Neuronal stem cell (in vitro differentiated cells): ENCODE measurements at regions not wholly inside any gene's neighbourhood (a gene's known extent, or its start where the extent isn't known, plus 50 kb on each side); places are given as distances from the start of the nearest gene placed in this dataset.

ENCODE experiments used
- DNase-seq: peaks from one replicate; pipeline ENCODE4 v3.0.0-alpha.2; 2013; ENCODE audit warnings: low spot score
- H2AFZ ChIP-seq: one replicate; pipeline ENCODE4 v1.6.1; 2013; ENCODE audit warnings: mild to moderate bottlenecking, low read length, inconsistent platforms
- H2AK5ac ChIP-seq: 2 replicates; pipeline ENCODE4 v1.6.1; 2013; ENCODE audit warnings: low read depth, mild to moderate bottlenecking, inconsistent platforms, low read length, moderate library complexity, mixed read lengths
- H2BK120ac ChIP-seq: 2 replicates; pipeline ENCODE4 v1.6.1; 2013; ENCODE audit warnings: low read depth, mild to moderate bottlenecking, inconsistent platforms, low read length, moderate library complexity, mixed read lengths
- H2BK12ac ChIP-seq: one replicate; pipeline ENCODE4 v1.6.1; 2013; ENCODE audit warnings: low read length, inconsistent platforms
- H2BK15ac ChIP-seq: 2 replicates; pipeline ENCODE4 v1.6.1; 2013; ENCODE audit warnings: mild to moderate bottlenecking, low read length, inconsistent platforms, mixed read lengths
- H2BK5ac ChIP-seq: one replicate; pipeline ENCODE4 v1.6.1; 2013; ENCODE audit warnings: inconsistent platforms, mild to moderate bottlenecking, low read length, moderate library complexity
- H3K14ac ChIP-seq: one replicate; pipeline ENCODE4 v1.6.1; 2013; ENCODE audit warnings: low read length, inconsistent platforms
- H3K18ac ChIP-seq: 2 replicates; pipeline ENCODE4 v1.6.1; 2013; ENCODE audit warnings: low read length, inconsistent platforms
- H3K23ac ChIP-seq: 2 replicates; pipeline ENCODE4 v1.6.1; 2013; ENCODE audit warnings: low read depth, mild to moderate bottlenecking, mixed read lengths, low read length, inconsistent platforms; ENCODE audit not compliant: poor library complexity
- H3K27ac ChIP-seq: replicated peaks from 3 replicates; pipeline ENCODE4 v1.5.1; 2013; ENCODE audit warnings: low read length, inconsistent platforms
- H3K27me3 ChIP-seq, 3 experiments: 2 replicates each; pipeline ENCODE4 v1.6.1; 2013; ENCODE audit warnings: low read length in 3 of 3, mild to moderate bottlenecking in 2 of 3, inconsistent platforms in 1 of 3, low read depth in 1 of 3, mixed read lengths in 1 of 3, moderate library complexity in 1 of 3; ENCODE audit not compliant: control insufficient read depth in 3 of 3, insufficient read depth in 3 of 3
- H3K36me3 ChIP-seq, 2 donors: replicated peaks in 1 of 2; 2 replicates each; pipeline ENCODE4 v1.6.1; 2013; ENCODE audit warnings: low read length in 2 of 2; ENCODE audit not compliant: control insufficient read depth in 2 of 2, insufficient read depth in 2 of 2
- H3K4ac ChIP-seq: 2 replicates; pipeline ENCODE4 v1.6.1; 2013; ENCODE audit warnings: inconsistent platforms, mild to moderate bottlenecking, low read length, moderate library complexity
- H3K4me1 ChIP-seq, 2 donors: 1 replicate in 1 of 2; 2 replicates in 1 of 2; pipeline ENCODE4 v1.6.1; 2013; ENCODE audit warnings: low read length in 2 of 2, low read depth in 1 of 2; ENCODE audit not compliant: control insufficient read depth in 2 of 2, insufficient read depth in 1 of 2
- H3K4me2 ChIP-seq: one replicate; pipeline ENCODE4 v1.6.1; 2013; ENCODE audit warnings: mild to moderate bottlenecking, low read length, inconsistent platforms; ENCODE audit not compliant: insufficient read depth, poor library complexity, severe bottlenecking
- H3K4me3 ChIP-seq, 2 donors: 2 replicates each; pipeline ENCODE4 v1.5.1; 2013; ENCODE audit warnings: low read length in 2 of 2, mild to moderate bottlenecking in 2 of 2, inconsistent platforms in 1 of 2, moderate library complexity in 1 of 2
- H3K79me1 ChIP-seq: one replicate; pipeline ENCODE4 v1.6.1; 2013; ENCODE audit warnings: low read depth, mild to moderate bottlenecking, inconsistent platforms, low read length, moderate library complexity
- H3K9ac ChIP-seq: one replicate; pipeline ENCODE4 v1.6.1; 2013; ENCODE audit warnings: mild to moderate bottlenecking, low read depth, low read length, inconsistent platforms; ENCODE audit not compliant: poor library complexity
- H3K9me3 ChIP-seq, 2 donors: replicated peaks in 1 of 2; 2 replicates each; pipeline versions ENCODE3 to v1.6.1; 2013; ENCODE audit warnings: low read length in 2 of 2, mild to moderate bottlenecking in 2 of 2, inconsistent platforms in 1 of 2, low read depth in 1 of 2, mixed read lengths in 1 of 2, moderate library complexity in 1 of 2; ENCODE audit not compliant: control insufficient read depth in 2 of 2, insufficient read depth in 1 of 2
- H4K8ac ChIP-seq: one replicate; pipeline ENCODE4 v1.6.1; 2013; ENCODE audit warnings: low read depth, mild to moderate bottlenecking, inconsistent platforms, low read length, moderate library complexity
- H4K91ac ChIP-seq: one replicate; pipeline ENCODE4 v1.6.1; 2013; ENCODE audit warnings: low read length, low read depth, mild to moderate bottlenecking, inconsistent platforms; ENCODE audit not compliant: poor library complexity
- WGBS, 2 donors: extraction: QIAGEN DNeasy Blood & Tissue Kit; methylation state at CpG; one replicate each; pipeline ENCODE4 v1.1.7; 2013; ENCODE audit warnings: missing lambda C conversion rate in 2 of 2, mixed read lengths in 1 of 2; ENCODE audit not compliant: insufficient read length in 2 of 2, insufficient replicate concordance in 1 of 2; ENCODE audit errors: extremely low coverage in 2 of 2; 5-methylcytosine and 5-hydroxymethylcytosine counted together

DNA sequence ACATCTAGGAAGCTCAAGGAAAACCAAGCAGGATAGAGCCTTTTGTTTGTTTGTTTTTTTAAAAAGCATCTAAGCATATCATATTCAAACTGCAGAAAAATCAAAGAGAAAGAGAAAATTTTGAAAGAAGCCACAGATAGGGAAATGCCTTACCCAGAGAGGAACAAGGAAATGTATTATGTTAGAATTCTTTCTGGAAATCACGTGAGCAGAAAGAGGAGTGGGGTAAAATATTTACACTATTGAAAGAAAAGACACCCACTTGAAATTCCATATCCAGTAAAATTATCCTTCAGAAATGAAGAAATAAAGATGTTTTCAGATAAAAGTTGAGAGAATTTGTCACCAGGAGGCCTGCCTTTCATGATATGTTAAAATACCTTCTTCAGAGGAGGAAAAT is 775.7 kb upstream of the IGFBP3 start:
- WGBS, 2 donors: no CpG with 5 or more reads among the region's 1 CpG

DNA sequence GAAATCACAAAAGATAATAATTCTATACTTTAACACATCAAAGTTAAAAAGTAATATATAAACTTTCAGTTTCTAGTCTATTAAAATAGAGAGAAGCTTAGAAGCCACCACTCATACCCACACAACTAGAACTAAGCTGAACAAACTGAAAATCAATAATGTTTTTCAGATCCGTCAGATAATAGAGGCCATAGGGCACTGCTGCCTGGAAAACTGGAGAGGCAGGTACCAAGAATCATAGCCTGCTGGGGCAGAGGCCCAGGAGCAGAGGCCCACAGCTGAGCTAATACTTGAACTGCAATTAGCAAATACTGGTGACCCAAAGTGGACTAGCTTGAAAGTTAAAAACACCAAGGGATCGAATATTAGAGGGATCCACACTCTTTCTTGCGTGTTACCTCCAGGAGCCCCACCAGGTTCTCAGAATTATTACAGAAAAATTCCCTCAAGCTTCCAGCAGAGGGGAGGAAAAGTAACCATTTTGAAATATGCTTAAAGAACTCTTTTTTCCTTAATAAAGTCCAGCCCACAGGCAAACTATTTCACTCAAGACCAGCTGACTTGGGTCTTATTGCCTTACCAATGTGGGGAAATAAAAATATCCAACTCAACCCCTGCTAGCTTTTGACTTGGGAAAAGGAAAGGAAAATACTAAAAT is 774.1 kb upstream of the IGFBP3 start:
- no peak overlapping the region for H3K18ac ChIP-seq
- WGBS, 2 donors: no CpG with 5 or more reads among the region's 3 CpGs
- H2BK12ac ChIP-seq: no peak overlapping the region
- H3K4me3 ChIP-seq: no peak overlapping the region
- no peaks in the 10 kb centered on the region for H3K36me3 ChIP-seq
- H3K9me3 ChIP-seq: no peaks in the 10 kb centered on the region
- no peak overlapping the region for H3K4me2 ChIP-seq
- no peak overlapping the region for H2AFZ ChIP-seq
- no peaks in the 10 kb centered on the region for H3K4me1 ChIP-seq
- no peak overlapping the region for H3K4ac ChIP-seq
- no peak overlapping the region for H3K14ac ChIP-seq
- no peak overlapping the region for H3K27ac ChIP-seq
- H4K91ac ChIP-seq: no peak overlapping the region
- no peak overlapping the region for H2BK15ac ChIP-seq
- H3K27me3 ChIP-seq: no peaks in the 10 kb centered on the region
- H2BK5ac ChIP-seq: no peak overlapping the region
- no peak overlapping the region for H3K23ac ChIP-seq
- no peak overlapping the region for H3K9ac ChIP-seq
- DNase-seq: no peak
- no peaks in the 10 kb centered on the region for H3K79me1 ChIP-seq
- H2AK5ac ChIP-seq: no peak overlapping the region
- H2BK120ac ChIP-seq: no peak overlapping the region
- no peak overlapping the region for H4K8ac ChIP-seq

More for the DNA sequence above, 775.7 kb upstream of the IGFBP3 start:
- Histone ChIP-seq H2BK15ac (no peak overlapping the region), H3K14ac (no peak overlapping the region), H3K9ac (no peak overlapping the region), H2BK120ac (no peak overlapping the region), H2BK12ac (no peak overlapping the region), H3K18ac (no peak overlapping the region), H3K4me3 (no peak overlapping the region), H2AK5ac (no peak overlapping the region), H3K4me1 (no peaks in the 10 kb centered on the region), H4K91ac (no peak overlapping the region), H3K4me2 (no peak overlapping the region), H2BK5ac (no peak overlapping the region), H3K27me3 (no peaks in the 10 kb centered on the region), H3K36me3 (no peaks in the 10 kb centered on the region), H2AFZ (no peak overlapping the region), H3K9me3 (no peaks in the 10 kb centered on the region), H3K23ac (no peak overlapping the region), H3K4ac (no peak overlapping the region), H4K8ac (no peak overlapping the region), H3K27ac (no peak overlapping the region), H3K79me1 (no peaks in the 10 kb centered on the region)
- DNase-seq: no peak

DNA sequence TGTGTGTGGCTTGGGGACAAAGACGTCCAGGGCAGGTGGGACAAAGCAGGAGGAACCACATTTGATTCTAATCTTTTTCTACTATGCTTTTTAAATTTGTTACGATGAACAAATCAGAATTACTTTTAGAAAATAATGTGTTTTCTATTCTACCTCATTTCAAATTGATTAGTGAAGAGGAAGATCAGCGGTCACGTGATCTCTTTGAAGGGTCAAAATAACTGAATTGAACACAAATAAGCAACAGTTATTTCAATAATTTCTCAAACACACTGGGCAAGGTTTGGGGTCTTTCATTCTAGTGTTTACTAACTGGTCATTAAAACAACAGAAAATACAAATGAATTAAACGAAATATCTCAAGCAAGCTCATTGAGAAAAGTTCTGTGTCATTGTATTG is 773.0 kb upstream of the IGFBP3 start:
- Histone ChIP-seq H4K8ac (no peak overlapping the region), H2BK15ac (no peak overlapping the region), H3K4me1 (no peaks in the 10 kb centered on the region), H3K79me1 (no peaks in the 10 kb centered on the region), H3K4me2 (no peak overlapping the region), H4K91ac (no peak overlapping the region), H3K23ac (no peak overlapping the region), H3K14ac (no peak overlapping the region), H3K4me3 (no peak overlapping the region), H3K9me3 (no peaks in the 10 kb centered on the region), H2BK120ac (no peak overlapping the region), H3K4ac (no peak overlapping the region), H3K18ac (no peak overlapping the region), H2AK5ac (no peak overlapping the region), H3K27me3 (no peaks in the 10 kb centered on the region), H2BK12ac (no peak overlapping the region), H3K9ac (no peak overlapping the region), H2BK5ac (no peak overlapping the region), H3K36me3 (no peaks in the 10 kb centered on the region), H3K27ac (no peak overlapping the region), H2AFZ (no peak overlapping the region)
- WGBS, 2 donors: no CpG with 5 or more reads among the region's 5 CpGs
- DNase-seq: no peak

DNA sequence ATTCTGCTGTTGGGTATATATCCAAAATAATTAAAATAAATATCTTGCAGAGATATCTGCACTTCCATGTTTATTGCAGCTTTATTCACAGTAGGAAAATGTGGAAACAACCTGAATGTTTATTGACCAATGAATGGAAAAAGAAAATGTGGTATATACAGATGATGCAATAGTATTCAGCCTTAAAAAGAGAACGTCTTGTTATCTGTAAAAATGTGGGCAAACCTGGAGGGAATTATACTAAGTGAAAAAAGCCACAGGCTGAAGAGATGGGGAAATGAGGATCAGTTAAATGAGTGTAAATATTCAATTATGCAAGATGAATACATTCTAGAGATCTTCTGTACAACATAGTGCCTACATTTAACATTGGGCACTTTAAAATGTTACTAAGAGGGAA is 766.1 kb upstream of the IGFBP3 start:
- no peaks in the 10 kb centered on the region for H3K79me1 ChIP-seq
- no peak overlapping the region for H3K14ac ChIP-seq
- no peak overlapping the region for H3K9ac ChIP-seq
- H3K9me3 ChIP-seq: no peaks in the 10 kb centered on the region
- H3K27ac ChIP-seq: no peak overlapping the region
- no peak overlapping the region for H2AFZ ChIP-seq
- no peaks in the 10 kb centered on the region for H3K36me3 ChIP-seq
- no CpG with 5 or more reads among the region's 1 CpG for WGBS, 2 donors
- no peak overlapping the region for H3K23ac ChIP-seq
- H4K8ac ChIP-seq: no peak overlapping the region
- H3K4me1 ChIP-seq: no peaks in the 10 kb centered on the region
- no peaks in the 10 kb centered on the region for H3K27me3 ChIP-seq
- H2BK5ac ChIP-seq: no peak overlapping the region
- H3K18ac ChIP-seq: no peak overlapping the region
- H4K91ac ChIP-seq: no peak overlapping the region
- H3K4me3 ChIP-seq: no peak overlapping the region
- no peak overlapping the region for H2BK120ac ChIP-seq
- H2BK12ac ChIP-seq: no peak overlapping the region
- no peak overlapping the region for H3K4me2 ChIP-seq
- H2BK15ac ChIP-seq: no peak overlapping the region
- DNase-seq: no peak
- H2AK5ac ChIP-seq: no peak overlapping the region
- no peak overlapping the region for H3K4ac ChIP-seq
